ENCODE measurements at regions not wholly inside any gene's neighbourhood (a gene's known extent, or its start where the extent isn't known, plus 50 kb on each side); places are given as distances from the start of the nearest gene placed in this dataset.
"Not testable (repeated sequence)": the region's sequence is repeated elsewhere in the genome, so short reads cannot be mapped to it uniquely, and the experiment has no call there.

DNA sequence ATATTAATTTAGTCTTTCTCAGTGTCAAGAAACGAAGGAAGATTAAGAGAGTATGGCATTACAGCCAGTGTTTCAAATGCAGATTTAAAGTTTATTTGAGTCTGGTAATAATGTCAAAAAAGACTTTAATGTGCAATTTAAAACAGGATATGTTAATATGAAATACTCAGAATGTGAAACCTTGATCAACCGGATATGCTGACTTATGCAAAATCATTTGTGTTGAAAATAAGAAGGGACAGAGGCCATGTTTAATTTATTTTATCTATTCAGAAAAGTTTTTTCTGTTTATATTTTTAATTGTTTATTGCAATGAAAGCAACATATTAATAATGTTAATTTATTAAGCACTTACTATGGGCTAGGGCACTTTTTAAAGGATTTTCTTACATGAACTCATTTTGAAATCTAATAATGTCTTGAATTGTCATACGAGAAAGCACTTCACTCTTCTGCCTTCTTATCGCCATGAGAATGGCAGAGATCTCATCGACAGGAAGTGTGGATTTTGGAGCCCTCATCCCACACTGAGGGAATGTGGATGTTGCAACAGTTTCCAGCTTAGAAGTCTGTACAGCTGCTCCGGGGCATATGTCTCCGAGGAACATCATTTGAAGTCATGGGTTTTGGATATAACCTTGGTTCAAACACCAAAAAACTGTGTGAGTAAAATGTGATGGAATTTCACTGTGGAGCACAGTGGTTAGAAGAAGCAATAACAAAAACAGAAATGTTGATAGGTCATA lies 1410.4 kb downstream of the EPHA7 start:
- DNase-seq, result no peak

DNA sequence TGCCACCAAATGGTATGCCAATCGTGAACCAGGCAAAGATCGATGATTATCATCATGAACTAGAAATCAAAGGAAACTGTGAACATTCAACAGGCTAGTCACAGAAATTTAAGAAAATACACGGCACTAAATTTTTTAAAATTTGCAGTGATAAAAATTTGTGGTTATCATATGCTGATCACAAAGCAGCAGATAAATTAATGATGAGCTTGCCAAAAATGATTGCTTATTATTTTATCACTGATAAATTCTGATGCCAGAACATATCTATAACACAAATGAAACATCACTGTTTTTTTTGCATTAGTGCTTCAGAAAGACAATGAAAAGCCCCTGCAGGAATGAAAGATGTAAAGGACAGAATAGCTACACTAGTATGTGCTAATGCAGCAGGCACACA lies 1413.2 kb upstream of the MAP3K7 start:
- DNase-seq, result no peak

DNA sequence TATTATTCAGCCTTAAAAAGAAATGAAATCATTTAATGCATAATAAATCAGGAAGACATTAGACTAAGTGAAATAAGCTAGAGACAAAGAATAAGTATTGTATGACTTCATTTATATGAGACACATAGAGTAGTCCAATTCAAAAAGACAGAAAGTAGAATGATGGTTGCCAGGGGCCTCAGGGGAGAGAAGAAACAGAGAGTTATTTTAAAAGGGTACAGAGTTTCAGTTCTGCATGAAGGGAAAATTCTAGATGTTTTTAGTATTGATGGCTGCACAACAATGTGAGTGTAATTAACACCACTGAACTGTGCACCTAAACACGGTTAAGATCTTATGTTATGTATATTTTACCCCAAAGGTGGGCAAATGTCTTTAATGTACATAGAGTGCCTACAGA lies 1407.9 kb upstream of the MAP3K7 start:
- DNase-seq, result no peak

DNA sequence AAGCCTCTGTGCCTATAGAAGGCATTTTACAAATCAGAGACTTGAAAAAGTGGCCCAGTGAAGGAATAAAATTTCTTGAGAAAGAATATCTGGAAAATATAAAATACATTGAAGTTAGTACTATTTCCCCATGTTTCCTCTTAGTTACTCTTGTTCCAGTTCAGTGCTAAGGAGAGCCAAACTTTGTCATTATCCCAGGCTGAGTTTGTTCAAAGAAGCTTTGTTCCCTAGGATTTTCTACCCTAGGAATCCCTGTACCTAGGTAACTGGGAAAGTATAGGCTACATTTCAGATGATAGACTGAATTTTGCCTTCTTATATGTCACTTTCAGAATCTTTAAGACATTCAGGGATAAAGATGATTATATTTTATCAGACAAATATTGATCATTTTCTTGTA lies 1395.7 kb upstream of the MAP3K7 start:
- DNase-seq, result no peak

DNA sequence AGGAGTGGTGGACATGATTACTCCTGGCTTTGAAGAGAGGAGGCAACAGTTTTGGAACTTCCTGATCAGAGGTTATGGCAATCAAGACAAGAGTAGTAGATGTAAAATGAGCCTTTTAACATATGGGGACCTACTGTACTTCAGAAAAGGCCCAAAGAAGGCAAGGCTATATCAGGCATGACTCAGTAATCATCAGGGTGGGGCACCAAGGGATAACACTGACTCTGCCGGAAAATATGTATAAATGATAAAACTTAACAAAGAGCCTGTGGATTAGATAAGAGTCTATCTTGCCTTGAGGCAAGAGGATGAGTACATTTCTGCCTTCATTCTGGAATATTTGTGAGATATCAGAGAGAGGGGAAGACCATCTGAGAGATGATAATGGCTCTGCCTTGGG lies 1389.9 kb upstream of the MAP3K7 start:
- DNase-seq, result no peak

DNA sequence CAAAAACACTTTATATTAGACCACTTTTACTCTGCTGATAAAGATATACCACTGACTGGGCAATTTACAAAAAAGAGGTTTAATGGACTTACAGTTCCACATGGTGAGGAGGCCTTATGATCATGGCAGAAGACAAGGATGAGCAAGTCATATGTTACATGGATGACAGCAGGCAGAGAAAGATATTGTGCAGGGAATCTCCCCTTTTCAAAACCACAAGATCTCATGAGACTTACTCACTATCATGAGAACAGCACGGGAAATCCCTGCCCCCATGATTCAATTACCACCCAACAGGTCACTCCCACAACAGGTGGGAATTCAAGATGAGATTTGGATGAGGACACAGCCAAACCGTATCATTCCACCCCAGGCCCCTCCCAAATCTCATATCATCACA lies 1383.8 kb upstream of the MAP3K7 start:
- no peak for DNase-seq

DNA sequence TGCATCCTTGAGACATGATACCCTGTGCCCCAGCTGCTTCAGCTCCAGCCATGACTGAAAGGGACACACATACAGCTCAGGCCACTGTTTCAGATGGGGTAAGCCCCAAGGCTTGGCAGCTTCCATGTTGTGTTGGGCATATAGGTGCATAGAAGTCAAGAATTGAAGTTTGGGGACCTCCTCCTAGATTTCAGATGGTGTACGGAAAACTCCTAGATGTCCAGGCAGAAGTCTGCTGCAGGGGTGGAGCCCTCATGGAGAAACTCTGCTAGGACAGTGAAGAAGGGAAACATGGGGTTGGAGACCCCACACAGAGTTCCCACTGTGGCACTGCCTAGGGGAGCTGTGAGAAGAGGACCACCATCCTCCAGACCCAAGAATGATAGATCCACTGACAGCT lies 1379.0 kb upstream of the MAP3K7 start:
- DNase-seq, result no peak

DNA sequence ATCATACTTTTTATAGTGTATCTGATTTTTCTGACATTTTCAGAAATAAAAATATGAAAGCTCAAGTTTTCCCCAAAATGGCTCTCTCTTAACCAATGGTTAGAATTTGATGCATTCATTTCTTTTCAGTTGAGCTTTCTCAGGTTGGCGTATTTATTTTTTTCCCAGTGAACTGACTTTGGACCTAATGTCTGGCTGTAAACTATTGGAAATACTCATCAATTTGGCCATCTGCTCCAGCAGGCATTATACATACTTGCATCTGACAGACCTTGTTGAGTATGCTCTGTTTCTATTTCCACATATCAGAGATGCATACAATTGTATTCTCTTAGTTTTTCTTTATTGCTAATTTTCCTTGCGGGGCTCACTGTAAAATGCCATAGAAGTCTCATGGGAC lies 1374.8 kb upstream of the MAP3K7 start:
- no peak for DNase-seq

DNA sequence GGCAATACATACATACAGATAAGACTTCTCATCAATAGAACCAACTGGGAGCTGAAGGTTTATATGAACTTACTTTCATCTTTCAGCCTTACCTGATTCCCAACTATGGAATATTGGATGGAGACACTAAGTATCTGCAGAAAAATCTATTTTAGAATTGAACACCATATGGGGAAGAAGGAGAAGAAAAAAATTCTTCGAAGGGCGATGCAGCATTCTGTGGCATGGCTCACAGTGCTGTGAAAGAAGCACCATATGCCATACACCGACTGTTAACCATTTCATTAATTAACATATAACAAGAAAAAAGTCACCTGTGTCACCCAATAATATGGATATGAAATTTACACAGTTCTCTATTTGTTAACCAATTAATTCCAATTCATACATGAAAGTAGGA lies 1374.4 kb upstream of the MAP3K7 start:
- DNase-seq, result no peak

DNA sequence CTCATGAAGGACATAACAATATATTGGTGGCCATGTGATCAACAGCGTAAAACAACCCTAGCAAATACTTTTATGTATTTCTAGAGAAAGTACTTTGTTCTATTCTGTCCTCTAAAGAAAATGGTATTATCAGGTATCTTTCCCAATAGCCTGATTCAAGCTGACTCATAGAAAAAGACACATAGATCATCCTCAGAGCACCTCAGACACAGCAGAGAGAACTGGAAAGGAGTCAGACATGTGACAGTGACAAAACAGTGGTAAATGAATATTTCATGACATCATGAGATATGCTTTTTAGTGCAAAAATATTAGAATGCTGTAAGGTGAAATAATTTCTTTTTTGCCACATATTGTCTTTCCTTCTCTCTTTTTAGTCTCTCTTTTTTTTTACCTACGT lies 1355.0 kb upstream of the MAP3K7 start:
- no peak for DNase-seq

DNA sequence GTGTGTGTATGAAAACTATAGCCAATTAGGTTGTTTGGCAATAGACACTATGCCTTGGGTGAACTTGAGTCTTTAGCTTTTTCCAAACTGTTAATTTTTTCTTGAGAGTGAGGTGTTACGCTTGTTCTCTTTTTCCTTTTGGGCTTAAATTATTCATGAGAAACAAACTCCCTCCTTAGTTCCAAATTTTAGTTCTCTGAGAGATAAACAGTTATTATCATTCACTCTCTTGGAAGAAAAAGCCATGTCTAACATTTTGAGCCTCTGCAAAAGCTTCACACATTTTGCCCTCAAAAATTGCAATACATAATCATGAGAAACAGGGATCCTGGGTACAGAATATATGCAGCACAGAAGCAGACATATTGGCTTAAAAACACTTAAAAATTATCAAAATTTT lies 1353.9 kb upstream of the MAP3K7 start:
- DNase-seq, result no peak

DNA sequence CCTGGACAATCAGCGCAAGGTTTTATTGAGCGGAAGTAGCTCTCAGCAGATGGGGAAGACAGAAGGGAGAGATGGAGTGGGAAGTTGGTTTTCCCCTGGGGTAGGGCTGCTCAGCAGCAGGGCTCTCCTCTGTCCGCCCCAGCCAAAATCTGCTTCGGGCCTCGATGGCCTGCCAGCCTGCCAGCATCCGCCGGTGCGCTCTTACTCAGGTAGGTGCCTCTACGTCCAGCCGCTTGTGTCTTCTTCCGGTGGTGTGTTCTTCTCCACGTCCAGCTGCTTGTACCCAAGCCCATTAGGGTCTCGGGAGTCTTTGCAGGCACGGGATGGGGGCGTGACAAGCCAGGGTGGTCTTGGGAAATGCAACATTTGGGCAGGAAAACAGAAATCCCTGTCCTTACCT lies 1340.0 kb upstream of the MAP3K7 start:
- no peak for DNase-seq

DNA sequence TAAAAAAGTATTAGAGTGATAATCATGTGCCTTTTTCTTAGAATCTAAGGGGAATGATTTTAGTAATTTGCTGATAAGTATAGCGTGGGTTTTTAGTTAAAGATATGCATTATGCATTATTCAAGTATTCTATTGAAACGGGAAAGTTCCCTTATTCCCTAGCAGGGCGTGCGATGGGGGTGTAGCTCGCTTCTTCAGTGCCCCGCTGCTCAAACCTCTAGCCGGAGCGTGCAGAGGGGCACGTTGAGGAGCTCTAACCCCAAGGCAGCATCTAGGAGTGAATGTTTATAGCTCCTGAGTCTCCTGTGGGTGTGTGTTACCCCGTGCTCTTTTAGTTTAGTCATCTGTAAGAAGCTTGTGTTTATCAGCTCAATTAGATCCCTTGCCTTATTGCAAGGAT lies 1339.5 kb upstream of the MAP3K7 start:
- DNase-seq, result no peak

DNA sequence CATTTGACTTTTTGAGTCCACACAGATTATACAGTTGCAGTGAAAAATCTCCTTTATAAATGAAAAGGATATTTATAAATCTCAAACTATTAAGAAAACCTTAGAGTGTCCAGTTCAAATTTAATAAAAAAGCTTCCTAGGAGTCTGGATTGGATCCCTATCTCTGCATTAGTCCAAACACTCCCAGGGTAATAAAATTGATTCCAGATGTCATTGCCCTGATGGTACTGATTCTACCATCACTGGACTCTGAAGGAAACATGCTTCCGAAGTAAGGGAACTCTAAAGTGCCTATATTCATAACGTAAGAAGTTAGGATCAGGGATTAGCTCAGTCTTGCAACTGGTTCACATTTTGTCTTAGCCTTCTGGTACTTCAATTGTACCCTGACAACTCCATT lies 1325.1 kb upstream of the MAP3K7 start:
- DNase-seq, result no peak

DNA sequence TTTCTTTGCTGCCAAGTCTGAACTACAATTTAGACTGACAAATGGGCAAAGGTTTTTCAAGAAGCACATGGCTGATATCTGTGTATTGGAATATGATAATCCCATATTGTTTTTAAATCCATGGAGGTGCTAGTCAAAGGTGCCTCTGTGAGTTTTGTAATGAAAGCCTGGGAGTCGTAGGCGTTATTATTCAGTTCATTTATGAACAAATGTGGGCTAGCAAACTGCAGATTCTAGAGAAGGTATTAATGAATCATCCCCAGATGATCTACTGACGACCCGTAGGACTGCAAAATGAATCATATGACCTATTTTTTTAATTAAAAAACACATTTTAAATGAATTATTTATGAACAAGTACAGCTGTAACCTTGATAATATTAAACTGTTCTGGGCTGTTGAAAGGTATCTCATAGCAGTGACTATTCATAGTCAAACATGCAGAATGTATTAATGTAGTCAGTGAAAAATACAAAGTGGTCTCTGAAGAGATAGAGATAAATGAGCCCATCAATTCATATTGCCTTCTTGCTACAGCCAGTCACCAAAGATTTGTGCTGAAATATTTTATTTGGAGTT lies 1317.8 kb upstream of the MAP3K7 start:
- no peak for DNase-seq

DNA sequence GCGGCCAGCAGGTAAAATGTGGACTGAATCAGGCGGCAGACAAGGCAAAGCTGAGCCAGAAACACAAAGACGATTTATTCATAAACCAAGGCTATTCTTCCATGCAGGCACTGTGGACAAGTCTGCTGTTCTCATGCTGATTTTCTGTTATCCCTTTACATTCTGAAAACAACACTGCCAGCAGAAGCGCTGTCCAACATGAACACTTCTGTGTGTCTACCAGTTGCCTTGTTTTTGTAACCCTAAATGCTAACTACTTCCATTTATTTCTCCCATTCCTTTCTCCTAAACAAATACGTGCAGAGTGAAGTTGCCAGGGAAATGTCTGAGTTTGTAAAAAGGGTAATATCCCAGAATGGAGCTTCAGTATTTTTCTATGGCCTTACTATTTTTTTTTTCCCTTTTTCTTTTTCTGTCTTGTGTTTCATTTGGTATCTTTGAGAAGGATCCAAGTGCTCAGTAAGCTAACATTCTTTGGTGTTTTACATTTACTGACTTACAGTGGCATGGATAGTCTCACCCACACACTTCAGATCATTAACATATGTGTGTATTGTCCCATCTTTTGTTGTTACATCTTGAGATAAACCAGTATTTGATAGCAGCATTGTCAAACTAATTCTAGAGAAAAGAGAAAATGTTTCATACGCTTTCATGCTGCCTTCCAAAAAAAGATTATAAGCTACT lies 1308.9 kb upstream of the MAP3K7 start:
- DNase-seq, result no peak

DNA sequence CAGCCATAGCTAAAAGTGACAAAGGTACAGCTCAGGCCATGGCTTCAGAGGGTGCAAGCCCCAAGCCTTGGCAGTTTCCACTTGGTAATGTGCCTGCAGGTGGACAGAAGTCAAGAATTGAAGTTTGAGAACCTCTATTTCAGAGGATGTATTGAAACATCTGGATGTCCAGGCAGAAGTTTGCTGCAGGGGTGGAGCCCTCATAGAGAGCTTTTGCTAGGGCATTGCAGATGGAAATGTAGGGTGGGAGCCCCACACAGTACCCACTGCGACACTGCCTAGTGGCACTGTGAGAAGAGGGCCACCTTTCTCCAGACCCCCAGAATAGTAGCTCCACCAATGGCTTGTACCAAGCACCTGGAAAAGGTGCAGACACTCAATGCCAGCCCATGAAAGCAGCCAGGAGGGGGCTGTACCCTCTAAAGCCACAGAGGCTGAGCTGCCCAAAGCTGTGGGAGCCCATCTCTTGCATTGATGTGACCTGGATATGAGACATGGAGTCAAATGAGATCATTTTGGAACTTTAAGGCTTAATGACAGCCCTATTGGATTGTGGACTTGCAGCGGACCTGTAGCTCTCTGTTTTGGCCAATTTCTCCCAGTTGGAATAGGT lies 1299.4 kb upstream of the MAP3K7 start:
- DNase-seq, result peak; percentile 1

DNA sequence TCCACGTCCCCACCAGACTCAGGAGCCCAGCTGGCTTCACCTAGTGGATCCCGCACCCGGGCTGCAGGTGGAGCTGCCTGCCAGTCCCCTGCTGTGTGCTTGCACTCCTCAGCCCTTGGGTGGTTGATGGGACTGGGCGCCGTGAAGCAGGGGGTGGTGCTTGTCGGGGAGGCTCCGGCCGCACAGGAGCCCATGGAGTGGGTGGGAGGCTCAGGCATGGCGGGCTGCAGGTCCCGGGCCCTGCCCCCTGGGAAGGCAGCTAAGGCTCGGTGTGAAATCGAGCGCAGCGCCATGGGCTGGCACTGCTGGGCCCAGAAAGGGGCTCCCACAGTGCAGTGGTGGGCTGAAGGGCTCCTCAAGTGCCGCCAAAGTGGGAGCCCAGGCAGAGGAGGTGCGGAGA lies 1294.9 kb upstream of the MAP3K7 start:
- DNase-seq, result not testable (repeated sequence)

DNA sequence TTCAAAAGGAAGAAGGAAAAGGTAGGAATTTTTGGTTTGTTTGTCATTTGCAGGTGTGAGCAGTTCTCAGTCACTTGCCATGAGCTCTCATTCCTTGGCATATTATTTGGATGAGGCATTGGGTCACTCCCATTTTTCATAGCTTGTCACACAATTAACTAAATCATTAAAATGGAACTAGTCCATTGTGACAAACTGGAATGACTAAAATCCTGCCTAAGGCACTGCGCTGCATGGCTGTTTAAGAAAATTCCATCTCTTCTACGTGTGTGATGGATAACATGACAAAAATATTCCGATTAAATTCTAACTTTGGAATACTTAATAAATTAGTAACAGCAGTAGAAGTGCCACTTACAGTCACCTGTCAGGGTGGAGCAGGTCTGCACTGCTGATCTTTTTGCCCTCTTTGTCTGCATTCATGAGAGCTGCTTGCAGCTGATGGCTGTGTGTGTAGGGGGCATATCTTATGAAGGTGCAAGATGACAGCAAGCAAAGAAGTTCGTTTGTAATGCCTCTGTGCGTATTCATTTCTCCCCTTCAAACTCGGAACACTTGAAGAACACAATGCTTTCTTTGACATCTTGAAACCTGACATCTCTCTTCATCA lies 1292.6 kb upstream of the MAP3K7 start:
- DNase-seq, result no peak

DNA sequence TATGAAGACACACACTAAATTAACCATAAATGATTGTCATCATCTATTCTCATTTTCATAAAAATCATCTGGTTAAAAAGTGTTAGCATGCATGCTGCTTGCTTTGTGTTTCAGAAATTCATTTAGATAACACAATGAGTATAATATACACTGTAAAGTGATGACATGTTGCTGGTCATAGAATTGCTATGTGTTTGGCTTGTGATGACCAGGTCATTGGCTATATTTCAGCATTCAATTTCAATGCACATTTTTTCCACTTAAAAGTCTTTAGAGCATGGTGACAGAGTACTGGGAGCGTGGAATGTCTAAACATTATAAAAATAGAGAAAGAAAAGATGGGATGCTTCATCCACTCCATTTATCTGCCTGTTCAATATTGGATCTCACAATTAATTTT lies 1291.1 kb upstream of the MAP3K7 start:
- DNase-seq, result no peak

DNA sequence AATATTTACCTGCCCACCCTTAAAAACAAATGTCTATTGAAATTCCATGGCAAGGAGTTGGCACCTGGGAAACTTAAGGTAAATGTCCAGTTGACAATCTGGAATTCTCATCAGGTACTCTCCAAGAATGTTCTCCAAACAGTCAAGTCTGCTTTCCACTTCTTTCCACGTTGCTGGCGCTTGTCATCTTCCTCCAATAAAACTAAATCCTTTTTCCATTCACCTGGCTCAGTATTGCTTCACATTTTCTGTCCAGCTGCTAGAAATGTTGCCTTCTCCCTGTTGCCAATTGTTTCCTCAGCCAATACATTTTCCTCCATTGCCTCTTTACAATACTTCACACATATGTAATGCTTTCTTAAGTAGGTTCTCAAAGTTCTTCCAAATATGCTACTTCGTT lies 1288.1 kb upstream of the MAP3K7 start:
- no peak for DNase-seq

DNA sequence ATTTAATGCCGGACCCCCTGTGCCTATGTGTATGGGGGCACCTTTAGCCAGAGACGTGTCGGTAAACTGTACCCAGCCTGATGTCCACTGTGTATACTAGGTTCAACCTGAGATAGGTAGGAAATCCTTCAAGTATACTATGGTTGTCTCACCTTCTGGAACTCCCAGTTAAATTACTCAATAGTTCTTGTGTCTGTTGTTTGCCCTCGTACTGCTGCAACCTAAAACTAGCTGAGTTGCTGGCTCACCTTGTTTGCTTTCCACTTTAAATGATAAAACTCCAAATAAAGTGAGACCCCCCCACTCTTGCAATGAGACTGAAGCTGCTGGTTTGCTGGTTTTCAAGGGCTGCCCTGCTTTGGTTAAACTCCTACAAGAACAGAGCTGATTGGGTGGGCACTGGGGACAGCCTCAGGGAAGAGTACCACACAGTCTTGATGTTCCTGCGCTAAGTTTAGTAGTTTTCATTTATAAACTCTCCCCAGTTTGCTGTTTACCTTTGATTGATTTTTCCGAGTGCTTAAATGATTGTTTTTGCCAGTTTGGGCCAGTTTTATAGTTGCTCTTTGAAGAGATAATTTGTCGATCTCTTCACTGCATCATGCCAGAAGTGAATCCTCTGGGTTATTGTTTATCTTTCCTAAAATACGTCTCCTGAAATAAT lies 1281.8 kb upstream of the MAP3K7 start:
- DNase-seq, result no peak

DNA sequence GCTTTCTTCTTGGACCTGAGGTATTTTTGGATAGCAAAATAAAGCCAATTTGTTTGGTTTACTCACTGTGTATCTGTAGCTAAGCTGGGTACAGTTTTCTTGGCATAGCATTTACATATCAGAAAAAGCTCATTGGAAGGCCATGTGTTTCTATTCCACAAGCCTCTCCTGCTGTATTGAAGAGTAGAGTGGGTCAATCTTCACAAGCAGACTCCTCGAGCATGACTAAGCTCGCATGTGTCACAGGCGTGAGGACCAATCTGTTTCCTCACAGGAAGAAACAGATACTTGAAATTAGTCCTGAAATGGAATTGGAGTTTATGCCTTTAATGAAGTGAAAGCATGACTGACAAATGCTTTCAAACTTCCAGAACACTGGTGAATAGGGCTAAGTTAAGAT lies 1279.0 kb upstream of the MAP3K7 start:
- DNase-seq, result no peak

Measured in COR-L47 (cell line).